GM18867 (cell line): ENCODE measurements at regions not wholly inside any gene's neighbourhood (a gene's known extent, or its start where the extent isn't known, plus 50 kb on each side); places are given as distances from the start of the nearest gene placed in this dataset.

Experiments
- ATAC-seq: cut with Tn5 transposase; IDR thresholded peaks from one replicate; pipeline ENCODE4 v1.9.1; 2021; ENCODE audit warnings: mild to moderate bottlenecking, moderate library complexity; ENCODE audit not compliant: unreplicated experiment

GRCh38 chr17:13921841-13922776, 147.2 kb upstream of the COX10 start:
- ATAC-seq = no peak

GRCh38 chr17:13922885-13923284, 146.4 kb upstream of the COX10 start:
- no peak for ATAC-seq

DNA sequence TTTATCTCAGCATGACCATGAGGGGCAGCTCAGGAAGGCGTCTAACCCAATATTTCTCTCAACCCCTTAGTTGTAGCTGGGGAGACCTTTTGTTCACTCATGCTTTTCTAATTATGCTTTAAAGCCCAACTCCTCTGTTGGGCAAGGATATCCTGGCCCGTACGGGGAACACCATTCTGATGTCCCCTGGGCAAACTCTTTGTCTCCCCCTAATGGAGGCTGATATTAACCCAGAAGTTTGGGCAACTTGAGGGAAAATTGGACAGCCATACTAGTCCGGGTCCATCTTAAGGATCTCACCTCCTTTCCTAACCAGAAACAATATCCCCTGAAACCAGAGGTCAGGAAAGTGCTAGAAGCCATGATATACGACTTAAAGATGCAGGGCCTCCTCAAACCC, 143.7 kb upstream of the COX10 start:
- no peak for ATAC-seq

- no peak for ATAC-seq
Observed at GRCh38 chr17:13931111-13931526, 138.2 kb upstream of the COX10 start.

DNA sequence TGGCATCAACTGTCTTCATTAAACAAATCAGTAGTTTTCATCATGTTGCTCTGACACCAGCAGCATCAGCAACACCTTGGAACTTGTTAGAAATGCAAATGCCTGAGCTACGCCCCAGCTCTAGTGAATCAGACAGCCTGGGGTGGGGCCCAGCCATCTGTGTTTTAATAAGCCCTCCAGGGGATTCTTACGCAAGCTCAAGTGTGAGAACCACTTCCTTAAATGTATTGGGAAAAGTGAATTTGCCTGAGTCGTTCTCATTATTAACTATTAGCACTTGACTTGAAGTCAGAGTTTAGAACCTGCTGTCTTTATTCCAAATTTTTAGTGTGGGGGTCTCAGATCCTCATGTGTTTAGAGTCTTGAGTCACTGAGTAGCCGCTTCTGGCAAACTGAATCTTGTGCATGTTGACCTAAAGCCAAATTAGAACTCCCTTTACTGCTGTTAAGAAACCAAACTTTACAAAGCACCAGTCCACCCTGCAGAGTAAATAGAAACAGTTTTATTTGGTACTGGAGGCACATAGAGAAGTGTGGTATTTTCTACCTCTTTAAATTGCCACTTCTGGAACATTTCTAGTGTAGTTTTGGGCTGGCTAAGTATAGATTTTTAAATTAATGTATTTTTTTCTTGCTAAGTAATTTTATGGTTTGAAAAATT, 137.4 kb upstream of the COX10 start:
- ATAC-seq = peak; percentile 46

GRCh38 chr17:13933441-13934276, 135.6 kb upstream of the COX10 start:
- ATAC-seq = no peak

DNA sequence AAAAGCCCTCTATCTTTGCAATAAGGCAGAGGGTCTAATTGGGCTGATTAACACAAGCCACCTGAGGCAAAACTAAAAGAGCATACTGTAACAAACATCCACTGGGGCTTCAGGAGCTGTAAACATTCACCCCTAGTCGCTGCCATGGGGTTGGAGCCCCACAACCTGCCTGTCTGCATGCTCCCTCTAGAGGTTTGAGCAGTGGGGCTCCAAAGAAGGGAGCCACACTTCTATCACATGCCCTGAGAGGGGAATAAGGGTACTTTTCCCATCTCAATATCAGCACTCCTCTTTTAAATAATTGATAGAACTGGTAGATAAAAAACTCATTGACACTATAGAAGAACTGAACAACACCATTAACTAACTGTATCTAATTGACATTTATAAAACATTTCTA, 130.1 kb upstream of the COX10 start:
- no peak for ATAC-seq

GRCh38 chr17:13940858-13941665, 128.2 kb upstream of the COX10 start:
- ATAC-seq = no peak

DNA sequence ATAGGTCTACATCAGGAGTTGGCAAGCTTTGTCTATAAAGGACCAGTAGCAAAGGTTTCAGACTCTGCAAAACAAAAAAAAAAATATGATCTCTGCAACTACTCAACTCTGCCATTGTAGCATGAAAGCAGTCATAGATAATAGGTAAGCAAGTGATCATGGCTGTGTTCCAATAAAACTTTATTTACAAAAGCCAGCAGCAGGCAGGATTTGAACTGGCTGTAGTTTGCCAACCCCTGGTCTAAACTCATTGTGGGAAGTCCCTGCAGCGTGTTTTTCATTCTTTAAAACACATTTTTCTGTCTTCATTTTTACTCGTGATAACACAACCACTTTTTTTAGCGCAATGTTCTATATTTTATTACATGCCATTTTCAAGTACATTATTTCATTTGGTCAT, 127.5 kb upstream of the COX10 start:
- ATAC-seq = no peak

DNA sequence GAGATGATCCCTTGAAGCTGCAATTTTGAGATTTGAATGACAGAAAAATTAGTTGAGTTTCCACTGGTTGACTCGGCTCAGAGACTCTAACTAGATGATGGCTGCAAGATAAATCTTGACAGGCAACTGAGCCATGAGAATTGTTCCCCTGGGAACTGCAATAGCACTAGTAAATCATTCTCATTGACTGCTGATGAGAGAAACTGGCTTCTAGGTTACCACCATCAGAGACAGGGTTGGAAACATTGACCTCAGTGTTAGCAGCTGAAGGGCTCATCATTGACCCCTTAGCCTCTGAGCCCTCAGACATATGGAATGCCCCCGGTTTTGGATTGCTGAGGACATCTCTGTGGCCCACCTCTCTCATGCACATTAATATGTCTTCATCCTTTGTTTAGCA, 125.4 kb upstream of the COX10 start:
- ATAC-seq = no peak

DNA sequence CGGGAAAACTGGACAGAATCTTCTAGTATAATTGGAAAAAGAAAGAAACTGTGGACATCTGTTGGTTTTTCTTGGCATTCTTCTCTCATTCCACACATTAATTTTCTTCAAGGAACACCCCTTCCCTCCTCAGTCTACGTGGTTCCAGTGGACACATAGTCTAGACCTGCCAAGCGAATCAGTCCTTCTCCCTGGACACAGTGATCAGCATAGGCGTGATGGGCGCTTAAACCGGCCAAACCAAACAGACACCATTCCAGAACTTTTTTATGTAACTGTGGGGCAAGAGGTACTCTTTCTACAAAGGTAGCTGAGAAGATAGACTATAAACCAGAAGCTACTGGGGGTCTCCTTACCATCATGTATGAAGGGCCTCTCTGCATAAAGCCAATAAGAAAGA, 121.8 kb upstream of the COX10 start:
- ATAC-seq = no peak

- no peak for ATAC-seq
Observed at GRCh38 chr17:13952009-13952750, 117.1 kb upstream of the COX10 start.

DNA sequence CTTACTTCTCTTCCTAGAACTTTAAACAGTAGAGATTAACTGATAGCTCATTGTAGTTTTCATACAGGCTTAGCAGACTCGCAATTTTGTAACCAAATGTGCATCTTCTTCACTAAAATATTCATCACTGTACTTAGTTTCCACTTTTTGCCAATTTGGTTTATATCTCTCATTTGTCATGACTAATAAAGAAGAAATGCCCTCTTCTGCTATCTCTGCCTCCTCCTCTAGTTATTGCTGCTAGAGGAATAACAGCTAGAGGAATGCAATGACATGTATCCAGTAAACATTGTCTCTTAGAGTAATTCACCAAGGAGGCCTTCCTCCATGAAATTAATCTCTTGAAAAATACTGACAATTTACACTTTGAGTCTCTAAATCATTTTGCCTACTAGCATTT, 115.5 kb upstream of the COX10 start:
- no peak for ATAC-seq

DNA sequence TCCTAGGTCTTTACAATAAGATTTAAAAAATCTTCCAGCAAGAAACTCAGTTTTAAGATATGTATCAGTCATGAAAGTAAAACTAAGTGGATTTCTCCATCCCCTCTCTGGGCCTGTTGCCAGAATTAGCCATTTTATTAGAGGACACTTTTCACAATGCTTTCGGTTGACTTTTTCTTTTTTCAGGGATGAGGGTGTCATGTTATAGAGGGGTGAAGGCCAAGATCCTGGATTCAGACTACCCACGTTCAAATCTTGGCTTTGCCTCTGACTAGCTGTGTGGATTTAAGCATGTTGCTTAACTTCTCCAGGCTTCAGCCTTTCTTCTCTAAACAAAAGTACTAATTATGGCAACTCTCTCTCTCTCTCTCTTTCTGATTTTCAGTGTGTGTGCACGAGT, 111.7 kb upstream of the COX10 start:
- no peak for ATAC-seq

GRCh38 chr17:13958773-13959172, 110.5 kb upstream of the COX10 start:
- ATAC-seq = no peak

DNA sequence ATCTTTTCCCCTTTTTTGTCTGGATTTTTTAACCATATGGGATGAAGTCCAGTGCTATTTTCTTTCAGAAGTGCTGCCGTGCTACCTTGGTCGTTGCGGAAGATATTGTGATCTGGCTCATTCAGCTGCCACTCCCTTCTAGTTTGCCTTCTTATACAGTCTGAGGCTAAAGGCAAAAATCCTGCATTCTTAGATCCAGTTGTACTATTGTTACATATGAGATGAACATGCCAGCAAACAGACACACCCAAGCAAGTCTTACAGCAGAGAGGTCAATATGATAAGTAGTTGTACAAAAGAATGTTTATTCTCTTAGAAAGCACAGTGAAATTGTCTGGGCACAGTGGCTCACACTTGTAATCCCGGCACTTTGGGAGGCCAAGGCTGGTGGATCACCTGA, 108.0 kb upstream of the COX10 start:
- no peak for ATAC-seq

- no peak for ATAC-seq
Observed at GRCh38 chr17:13962716-13963240, 106.5 kb upstream of the COX10 start.

DNA sequence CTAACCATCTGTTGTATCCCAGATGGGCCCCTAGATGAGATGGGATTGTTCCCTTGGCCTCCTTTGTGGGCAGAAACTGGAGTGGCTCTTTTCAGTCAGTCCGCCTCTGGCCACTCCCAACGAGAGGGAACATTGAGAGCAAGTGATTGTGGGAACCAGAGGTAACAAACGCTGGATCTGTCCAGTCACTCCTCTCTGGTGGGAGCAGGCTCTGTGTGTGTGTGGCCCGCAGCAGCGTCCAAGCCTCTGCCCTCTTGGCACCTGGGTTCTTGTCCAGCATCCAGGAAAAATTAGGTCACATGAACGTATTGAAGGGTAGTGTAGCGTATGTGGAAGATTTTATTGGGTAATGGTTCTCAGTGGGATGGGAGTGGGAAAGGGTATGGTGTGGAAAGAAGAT, 101.9 kb upstream of the COX10 start:
- no peak for ATAC-seq

- ATAC-seq = no peak
Observed at GRCh38 chr17:13970531-13970930, 98.8 kb upstream of the COX10 start.
